A204.1 (cell line): ENCODE measurements at regions not wholly inside any gene's neighbourhood (a gene's known extent, or its start where the extent isn't known, plus 50 kb on each side); places are given as distances from the start of the nearest gene placed in this dataset.
"Not testable (repeated sequence)": the region's sequence is repeated elsewhere in the genome, so short reads cannot be mapped to it uniquely, and the experiment has no call there.

Experiments used
- FAIRE-seq: peaks from 2 replicates; lab custom pipeline; 2012; peaks lifted over from hg19 to GRCh38; lab: Jason Lieb, UNC

- no peak for FAIRE-seq
Measured at GRCh38 chr2:71922499-71923142, 225.0 kb downstream of the CYP26B1 start.

DNA sequence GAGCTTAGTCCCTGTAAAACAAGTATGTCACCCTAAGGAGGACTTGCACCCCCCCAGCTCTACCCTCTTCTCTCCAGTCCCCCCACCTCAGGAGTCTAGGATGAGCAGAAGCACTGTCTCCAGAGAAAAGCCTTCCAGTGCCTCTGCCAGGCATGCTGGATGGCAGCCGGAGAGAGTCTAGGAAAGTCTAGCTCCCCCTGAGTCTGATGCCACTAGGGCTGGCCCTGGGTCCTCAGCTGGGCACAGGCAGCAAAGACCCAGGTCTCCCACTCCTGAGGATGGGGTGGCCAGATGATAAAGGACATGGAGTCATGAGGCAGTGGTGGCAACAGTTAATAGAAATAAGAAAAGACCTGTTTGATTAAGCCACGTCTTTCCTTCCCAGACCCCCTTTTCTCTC lies 225.6 kb downstream of the CYP26B1 start:
- FAIRE-seq: no peak

GRCh38 chr2:71920819-71921218 lies 226.8 kb downstream of the CYP26B1 start:
- FAIRE-seq: not testable (repeated sequence)

DNA sequence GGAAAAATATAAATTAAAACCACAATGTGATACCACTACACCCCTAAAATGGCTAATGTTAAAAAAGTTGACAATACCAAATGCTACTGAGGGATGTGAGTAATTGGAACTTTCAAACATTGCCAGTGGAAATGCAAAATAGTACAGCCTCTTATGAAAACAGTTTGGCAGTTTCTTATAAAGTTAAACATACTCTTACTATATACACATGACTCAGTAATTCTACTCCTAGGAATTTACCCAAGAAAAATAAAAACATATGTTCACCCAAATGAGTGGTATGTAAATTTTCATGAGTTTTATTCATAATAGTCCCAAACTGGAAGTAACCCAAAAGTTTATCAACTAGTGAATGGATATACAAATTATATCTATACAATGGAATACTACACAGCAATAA lies 228.0 kb downstream of the CYP26B1 start:
- FAIRE-seq: no peak

DNA sequence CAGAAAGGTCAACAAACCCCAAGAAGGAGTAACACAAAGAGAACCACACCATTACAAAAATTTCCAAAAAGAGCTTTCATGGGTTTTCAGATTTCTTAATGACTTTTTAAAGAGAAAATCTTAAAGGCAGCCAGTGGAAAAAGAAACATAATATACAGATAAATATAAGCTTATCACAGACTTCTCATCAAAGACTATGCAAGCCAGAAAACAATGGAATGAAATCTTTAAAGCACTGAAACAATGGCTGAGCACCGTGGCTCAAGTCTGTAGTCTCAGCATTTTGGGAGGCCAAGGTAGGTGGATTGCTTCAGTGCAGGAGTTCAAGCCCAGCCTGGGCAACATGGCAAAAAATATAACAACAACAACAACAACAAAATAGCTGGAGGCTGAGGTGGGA lies 237.4 kb downstream of the CYP26B1 start:
- FAIRE-seq: no peak

DNA sequence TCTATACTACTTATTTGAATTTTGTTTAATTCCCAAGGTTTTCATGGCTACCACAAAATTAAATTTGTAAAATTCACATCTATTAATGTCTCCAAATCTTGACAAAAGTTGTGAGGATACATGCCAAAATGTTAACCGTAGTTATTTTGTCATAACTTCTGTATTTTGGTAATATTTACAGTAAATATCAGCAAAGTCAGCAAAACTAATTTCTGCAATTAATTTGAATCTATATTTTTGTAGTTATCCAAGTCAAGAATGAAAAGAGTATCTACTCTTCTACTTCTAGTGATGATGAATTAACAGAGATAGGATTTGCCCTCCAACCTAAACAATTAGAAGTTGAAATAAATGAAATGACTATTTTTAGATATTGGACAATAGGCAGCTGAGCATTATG lies 238.9 kb downstream of the CYP26B1 start:
- no peak for FAIRE-seq

DNA sequence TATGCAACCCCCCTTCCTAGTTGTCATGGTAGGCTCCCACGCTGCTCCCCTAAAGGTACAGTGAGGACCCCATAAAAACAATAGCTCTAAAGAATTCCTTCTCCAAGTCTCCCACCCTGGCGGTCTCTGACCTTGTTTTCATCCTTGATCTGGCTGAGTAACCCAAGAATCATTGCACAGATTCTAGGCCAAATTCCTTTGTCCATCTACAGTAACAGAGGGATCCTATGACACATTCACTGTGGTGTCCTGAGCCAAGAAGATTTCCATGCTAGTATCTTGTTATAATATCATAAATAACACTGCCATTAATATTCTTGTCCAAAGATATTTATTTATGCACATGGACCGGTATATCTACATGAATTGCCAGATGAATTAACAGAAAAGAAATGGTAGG lies 240.2 kb downstream of the CYP26B1 start:
- FAIRE-seq: no peak

GRCh38 chr2:71906357-71906973 lies 241.2 kb downstream of the CYP26B1 start:
- FAIRE-seq: no peak

GRCh38 chr2:71905205-71905604 lies 242.5 kb downstream of the CYP26B1 start:
- no peak for FAIRE-seq

- FAIRE-seq: no peak
Measured at GRCh38 chr2:71903841-71904240, 243.8 kb downstream of the CYP26B1 start.

DNA sequence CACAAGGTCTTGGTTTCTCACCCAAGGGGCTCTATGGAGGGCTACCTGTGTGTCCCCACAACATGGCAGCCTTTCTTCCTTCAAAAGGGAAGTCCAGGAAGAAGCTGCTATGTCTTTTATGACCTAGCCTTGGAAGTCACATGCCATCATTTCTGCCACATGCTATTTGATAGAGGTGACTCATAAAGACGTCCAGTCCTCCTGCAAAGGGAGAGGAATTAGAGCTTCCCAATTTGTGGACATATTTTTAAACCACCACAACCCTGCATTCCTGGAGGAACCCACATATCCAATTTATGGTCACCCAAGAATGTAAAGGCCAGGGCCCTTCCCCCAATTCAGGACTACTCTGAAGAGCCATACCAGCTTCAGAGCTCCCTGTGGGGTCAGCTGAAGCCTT lies 246.2 kb downstream of the CYP26B1 start:
- FAIRE-seq: no peak

- no peak for FAIRE-seq
Measured at GRCh38 chr2:71898851-71899681, 248.6 kb downstream of the CYP26B1 start.

DNA sequence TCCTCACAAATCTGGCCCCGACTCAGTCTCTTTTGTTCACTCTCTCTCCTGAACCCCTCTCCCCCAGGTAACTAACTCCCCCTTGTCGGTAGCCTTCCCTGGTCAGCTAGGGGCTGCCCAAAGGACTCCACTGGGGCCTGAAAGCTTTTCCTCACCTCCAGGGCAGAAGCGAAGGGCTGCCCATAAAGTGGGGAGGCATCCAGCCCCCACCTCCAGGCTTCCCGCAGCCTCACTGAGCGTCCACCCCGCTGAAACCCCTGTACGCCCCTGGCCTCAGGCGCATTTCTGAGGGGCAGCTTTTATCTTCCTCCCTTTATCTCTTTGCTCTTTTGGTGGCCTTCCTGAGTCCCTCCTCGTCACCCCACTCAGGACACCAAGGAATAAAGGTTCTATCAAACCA lies 249.3 kb downstream of the CYP26B1 start:
- FAIRE-seq: no peak

- no peak for FAIRE-seq
Measured at GRCh38 chr2:71897836-71898235, 249.8 kb downstream of the CYP26B1 start.

DNA sequence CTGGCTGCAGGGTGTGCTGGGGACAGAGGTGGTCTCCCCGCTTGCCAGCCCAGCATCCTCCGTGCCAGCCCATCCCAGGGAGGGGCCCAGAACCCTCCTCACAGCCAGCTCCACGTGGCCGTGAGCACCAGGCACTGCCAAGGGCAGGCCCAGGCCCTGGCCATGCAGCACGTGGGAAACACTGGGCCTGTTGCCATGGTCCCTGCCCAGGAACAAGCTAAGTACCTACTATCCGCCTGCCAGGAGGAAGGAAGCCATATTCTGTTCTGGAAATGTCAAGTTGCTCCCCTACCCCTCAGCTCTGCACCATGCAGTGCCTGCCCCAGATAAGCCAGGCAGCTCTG lies 250.6 kb downstream of the CYP26B1 start:
- no peak for FAIRE-seq

DNA sequence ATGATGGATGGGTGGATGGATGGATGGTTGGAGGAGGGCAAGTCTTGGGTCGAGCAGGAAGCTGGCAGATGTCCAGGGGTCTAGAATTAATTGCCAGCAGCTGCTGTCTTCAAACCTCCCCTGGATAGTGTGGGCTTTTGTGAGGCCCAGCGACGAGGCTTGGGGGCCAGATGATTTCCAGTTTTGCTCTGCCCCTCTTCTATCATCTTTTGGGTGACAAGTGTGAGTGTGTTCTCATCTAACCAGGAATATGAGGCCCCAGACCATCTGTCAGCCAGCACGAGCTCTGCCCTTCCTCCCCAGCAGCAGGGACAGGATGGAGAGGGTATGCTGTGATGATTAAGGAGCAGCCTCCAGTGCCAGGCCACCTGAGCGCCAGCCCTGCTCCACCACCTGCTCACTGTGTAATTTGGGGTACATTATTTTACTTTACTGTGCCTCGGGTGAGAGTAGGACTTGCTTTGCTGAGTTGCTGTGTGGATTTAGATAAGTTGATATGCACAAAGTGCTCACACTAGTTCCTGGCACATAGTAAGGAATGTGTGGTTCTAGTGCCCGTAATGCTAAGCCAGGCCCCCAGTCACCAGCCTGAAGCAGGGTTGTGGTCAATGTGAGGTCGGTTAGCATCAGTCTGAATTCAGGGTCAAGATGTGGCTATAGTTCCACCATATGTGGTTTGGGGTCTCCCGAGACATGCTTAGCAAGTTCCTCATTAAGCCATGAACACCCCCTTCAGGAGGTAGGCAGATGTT lies 251.1 kb downstream of the CYP26B1 start:
- no peak for FAIRE-seq

DNA sequence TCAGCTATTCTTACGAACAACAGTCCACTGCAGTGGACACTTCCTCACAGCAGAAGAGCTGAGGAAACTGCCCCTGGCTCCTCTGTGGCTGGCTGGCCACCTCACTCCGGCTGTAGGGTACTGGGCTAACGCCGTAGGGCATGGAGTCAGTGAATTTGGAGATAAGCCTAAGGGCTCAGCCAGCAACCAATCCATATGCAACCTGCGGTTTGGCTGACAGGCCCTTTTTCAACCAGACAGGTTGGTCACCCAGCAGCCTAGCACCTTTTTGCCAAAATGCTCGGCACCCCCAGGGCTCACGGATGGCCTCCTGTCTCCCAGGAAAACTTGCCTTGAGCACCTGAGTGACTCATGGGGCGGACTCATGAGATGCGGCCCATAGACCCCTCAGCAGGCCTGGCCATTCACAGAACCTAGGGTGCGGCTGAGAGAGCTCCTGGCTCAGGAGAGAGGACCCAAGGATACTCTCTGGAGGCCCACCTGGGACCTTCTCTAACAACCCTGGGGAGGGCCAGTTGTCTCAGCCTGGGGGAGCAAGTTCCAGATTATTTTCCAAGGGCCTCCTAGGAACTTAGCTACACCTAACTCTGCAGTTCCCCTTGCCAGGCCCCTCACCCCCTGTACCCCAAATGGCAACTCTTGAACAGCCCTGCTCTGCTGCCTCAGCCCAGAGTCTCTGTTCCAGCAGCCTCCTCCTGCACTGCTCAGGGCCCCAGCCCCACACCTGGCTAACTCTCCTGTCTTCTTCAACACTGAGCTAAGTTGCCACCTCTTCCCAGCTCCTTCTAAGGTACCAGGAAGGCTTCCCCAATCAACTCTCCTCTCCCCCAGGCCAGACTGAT lies 252.1 kb downstream of the CYP26B1 start:
- no peak for FAIRE-seq

DNA sequence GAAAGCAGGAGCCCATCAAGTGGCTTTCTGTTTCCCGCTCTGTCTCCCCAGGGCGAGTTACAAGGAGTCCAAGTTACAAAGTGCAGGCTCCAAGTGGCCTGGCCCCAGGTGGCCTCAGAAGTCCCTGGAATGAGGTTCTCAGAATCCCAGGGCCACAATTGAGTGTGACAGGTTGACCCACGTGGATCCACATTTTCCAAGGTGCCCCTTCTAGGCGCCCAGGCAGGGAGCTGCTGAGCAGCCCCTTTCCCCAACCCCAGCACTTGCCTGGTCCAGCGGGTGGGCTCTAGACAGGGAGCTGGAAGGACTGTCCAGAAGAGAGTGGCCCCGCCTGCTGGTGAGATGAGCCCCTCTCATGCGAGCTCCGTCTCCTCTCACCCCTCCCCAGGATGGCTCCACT lies 253.4 kb downstream of the CYP26B1 start:
- no peak for FAIRE-seq

DNA sequence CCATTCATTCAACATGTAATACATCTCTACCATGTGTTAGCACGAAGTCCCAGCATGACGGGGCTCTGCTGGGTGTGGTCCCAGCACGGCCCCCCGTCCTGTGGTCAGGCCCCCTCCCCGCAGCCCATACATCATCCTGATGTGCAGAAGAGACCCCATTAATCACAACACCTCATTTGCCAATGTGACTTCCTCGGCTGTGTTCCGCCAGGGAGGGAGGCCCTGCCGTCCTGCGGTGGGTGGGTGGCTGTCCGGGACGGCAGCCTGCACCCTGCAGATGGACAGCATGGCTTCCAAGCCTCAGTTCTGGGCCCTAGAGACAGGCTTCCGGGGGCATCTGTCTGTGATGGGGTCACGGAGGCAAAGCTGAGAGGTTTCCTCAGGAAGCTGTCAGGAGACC lies 254.0 kb downstream of the CYP26B1 start:
- no peak for FAIRE-seq

DNA sequence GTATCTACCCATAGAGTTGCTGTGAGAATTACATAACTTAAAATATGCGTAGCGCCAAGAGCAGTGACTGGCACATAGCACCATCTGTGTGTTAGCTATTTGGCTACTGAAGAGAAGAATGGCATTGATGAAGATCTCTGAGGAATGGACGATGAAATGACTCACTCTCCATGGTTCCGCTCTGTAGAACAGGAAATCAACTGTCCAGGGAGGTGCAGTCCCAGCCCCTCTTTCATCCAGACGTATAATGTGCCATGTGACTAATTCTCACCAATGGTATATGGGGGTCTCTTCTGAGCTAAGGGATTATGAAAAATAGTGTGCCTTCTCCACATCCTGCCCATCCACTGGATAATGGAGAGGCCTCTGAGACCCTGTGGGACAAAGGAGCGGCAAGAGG lies 254.8 kb downstream of the CYP26B1 start:
- no peak for FAIRE-seq

- no peak for FAIRE-seq
Measured at GRCh38 chr2:71892423-71892730, 255.3 kb downstream of the CYP26B1 start.

DNA sequence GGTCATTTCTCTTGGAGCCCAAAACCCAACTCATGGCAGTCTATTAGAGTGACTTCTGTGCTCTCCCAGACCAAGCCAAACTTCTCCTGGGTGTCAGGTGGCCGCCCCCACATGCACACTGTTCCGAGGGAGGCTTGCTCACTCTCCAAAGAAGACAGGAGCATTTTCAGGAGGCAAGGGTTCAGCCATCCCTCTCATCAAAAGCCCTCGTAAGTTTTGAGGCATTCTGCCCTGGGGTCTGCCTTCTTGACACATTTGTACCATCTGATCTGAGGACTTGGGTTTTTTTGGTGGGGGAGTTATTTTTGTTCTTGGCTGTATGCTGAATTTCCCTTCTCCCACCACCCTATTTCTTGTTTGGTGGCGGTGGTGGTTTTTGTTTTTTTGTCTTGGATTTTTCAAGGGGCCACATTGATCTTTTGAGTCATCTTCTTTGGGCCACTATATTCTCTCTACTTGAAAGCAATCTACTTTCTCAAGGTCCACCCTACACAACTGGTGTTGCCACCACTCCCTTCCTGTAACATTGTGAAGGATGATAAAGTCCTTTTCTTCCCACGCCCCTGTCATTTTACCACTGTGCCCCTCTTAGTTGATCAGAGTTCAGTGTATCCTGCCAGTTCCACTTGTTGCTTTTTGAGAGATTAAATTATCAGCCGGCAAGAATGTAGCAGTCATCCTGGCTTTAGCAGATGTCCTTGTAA lies 255.8 kb downstream of the CYP26B1 start:
- FAIRE-seq: no peak
